ENCODE measurements at regions not wholly inside any gene's neighbourhood (a gene's known extent, or its start where the extent isn't known, plus 50 kb on each side); places are given as distances from the start of the nearest gene placed in this dataset.
"Not testable (repeated sequence)": the region's sequence is repeated elsewhere in the genome, so short reads cannot be mapped to it uniquely, and the experiment has no call there.

GRCh38 chr4:59676992-59677391, 1523.1 kb upstream of the ADGRL3 start:
- TF ChIP-seq CTCF, POLR2A (IDR thresholded peaks at IDR 0.05): not testable (repeated sequence)

All from heart left ventricle (tissue), 13 donors.